ENCODE measurements at regions not wholly inside any gene's neighbourhood (a gene's known extent, or its start where the extent isn't known, plus 50 kb on each side); places are given as distances from the start of the nearest gene placed in this dataset.

- intact Hi-C loops (cut with DNase I; ENCODE audit: low total_unique reads) = loop anchor here (10.0 kb wide), 1 partner anchor 1487 kb away; the partner anchor contains the start of gene NR2F2
- Histone ChIP-seq H3K9me3 (peaks cover 0 to 4% (median 0%) of the 10 kb centered on the region in 3 donors), H3K36me3 (no peaks in the 10 kb centered on the region), H3K4me1 (peaks cover 0 to 14% (median 5%) of the 10 kb centered on the region in 4 donors), H3K4me3 (no peak overlapping the region), H3K27ac (no peak overlapping the region), H3K27me3 (no peaks in the 10 kb centered on the region)
- DNase-seq = no peak
- TF ChIP-seq CTCF (IDR thresholded peaks at IDR 0.05) = no peak
These were observed 616.7 kb downstream of the MCTP2 start for GRCh38 chr15:94848054-94848453.

- TF ChIP-seq CTCF (IDR thresholded peaks at IDR 0.05) = no peak
- no peaks in the 10 kb centered on the region for H3K27me3 ChIP-seq
- H3K4me3 ChIP-seq = no peak overlapping the region
- H3K27ac ChIP-seq = no peak overlapping the region
- no peaks in the 10 kb centered on the region for H3K36me3 ChIP-seq
- peaks cover 0 to 4% (median 0%) of the 10 kb centered on the region in 3 donors for H3K9me3 ChIP-seq
- peaks cover 0 to 12% (median 0%) of the 10 kb centered on the region in 4 donors for H3K4me1 ChIP-seq
- DNase-seq = no peak
- intact Hi-C loops (cut with DNase I; ENCODE audit: low total_unique reads) = no loop called here
These were observed 623.7 kb downstream of the MCTP2 start for GRCh38 chr15:94855018-94855408.

GRCh38 chr15:94855409-94856266 lies 624.3 kb downstream of the MCTP2 start:
- intact Hi-C loops (cut with DNase I; ENCODE audit: low total_unique reads) = no loop called here
- no peak overlapping the region for H3K4me3 ChIP-seq
- no peak for DNase-seq
- H3K27ac ChIP-seq = no peak overlapping the region
- peaks cover 0 to 12% (median 0%) of the 10 kb centered on the region in 4 donors for H3K4me1 ChIP-seq
- TF ChIP-seq CTCF (IDR thresholded peaks at IDR 0.05) = no peak
- no peaks in the 10 kb centered on the region for H3K36me3 ChIP-seq
- no peaks in the 10 kb centered on the region for H3K27me3 ChIP-seq
- peaks cover 0 to 4% (median 0%) of the 10 kb centered on the region in 3 donors for H3K9me3 ChIP-seq

GRCh38 chr15:94856267-94856854 lies 625.0 kb downstream of the MCTP2 start:
- intact Hi-C loops (cut with DNase I; ENCODE audit: low total_unique reads) = no loop called here
- Histone ChIP-seq H3K4me1 (peaks cover 0 to 12% (median 0%) of the 10 kb centered on the region in 4 donors), H3K27me3 (no peaks in the 10 kb centered on the region), H3K27ac (no peak overlapping the region), H3K9me3 (peaks cover 0 to 4% (median 0%) of the 10 kb centered on the region in 3 donors), H3K4me3 (no peak overlapping the region), H3K36me3 (no peaks in the 10 kb centered on the region)
- no peak for DNase-seq
- TF ChIP-seq CTCF (IDR thresholded peaks at IDR 0.05) = no peak

- intact Hi-C loops (cut with DNase I; ENCODE audit: low total_unique reads) = no loop called here
- no peak for DNase-seq
- H3K4me1 ChIP-seq = peaks cover 0 to 12% (median 0%) of the 10 kb centered on the region in 4 donors
These were observed 626.1 kb downstream of the MCTP2 start for GRCh38 chr15:94857466-94857865.

More at GRCh38 chr15:94857466-94857865, 626.1 kb downstream of the MCTP2 start:
- H3K27me3 ChIP-seq = no peaks in the 10 kb centered on the region
- no peak overlapping the region for H3K4me3 ChIP-seq
- peaks cover 0 to 4% (median 0%) of the 10 kb centered on the region in 3 donors for H3K9me3 ChIP-seq
- no peak for TF ChIP-seq CTCF (IDR thresholded peaks at IDR 0.05)
- H3K36me3 ChIP-seq = no peaks in the 10 kb centered on the region
- H3K27ac ChIP-seq = no peak overlapping the region
